Right lung (tissue), 2 donors: ENCODE measurements at regions not wholly inside any gene's neighbourhood (a gene's known extent, or its start where the extent isn't known, plus 50 kb on each side); places are given as distances from the start of the nearest gene placed in this dataset.

Experiments used
- DNase-seq, 2 donors: peaks; one replicate each; pipeline ENCODE4 v3.0.0-alpha.2; 2013

- DNase-seq: peak; percentile 89 to 92
Measured at GRCh38 chr11:45354976-45355705, 69.0 kb upstream of the SYT13 start.

GRCh38 chr11:45348729-45349128, 62.6 kb upstream of the SYT13 start:
- no peak for DNase-seq

GRCh38 chr11:45347348-45348082, 61.4 kb upstream of the SYT13 start:
- peak in 1 of 2 donors; percentile 31 for DNase-seq

- no peak for DNase-seq
Measured at GRCh38 chr11:45345491-45345890, 59.4 kb upstream of the SYT13 start.

GRCh38 chr11:45344028-45344427, 57.9 kb upstream of the SYT13 start:
- no peak for DNase-seq

- no peak for DNase-seq
Measured at GRCh38 chr11:45343444-45343843, 57.3 kb upstream of the SYT13 start.

- DNase-seq: no peak
Measured at GRCh38 chr11:45341372-45341771, 55.2 kb upstream of the SYT13 start.

GRCh38 chr11:45339729-45340519, 53.8 kb upstream of the SYT13 start:
- peak; percentile 89 to 92 for DNase-seq

- DNase-seq: no peak
Measured at GRCh38 chr11:45337583-45338360, 51.6 kb upstream of the SYT13 start.

- DNase-seq: no peak
Measured at GRCh38 chr11:45336136-45336535, 50.0 kb upstream of the SYT13 start.
